NT2/D1 (cell line): ENCODE measurements at regions not wholly inside any gene's neighbourhood (a gene's known extent, or its start where the extent isn't known, plus 50 kb on each side); places are given as distances from the start of the nearest gene placed in this dataset.

Source experiments
- DNase-seq: peaks from one replicate; pipeline ENCODE4 v3.0.0-alpha.2; 2011; ENCODE audit warnings: low read depth, low spot score
- H3K27me3 ChIP-seq: 2 replicates; pipeline ENCODE4 v1.6.0; 2011; ENCODE audit warnings: mild to moderate bottlenecking; ENCODE audit not compliant: insufficient read length, insufficient read depth
- H3K36me3 ChIP-seq: 2 replicates; pipeline ENCODE4 v1.6.1; 2011; ENCODE audit warnings: mild to moderate bottlenecking, low read length, mixed read lengths; ENCODE audit not compliant: insufficient read depth, insufficient read length
- H3K4me1 ChIP-seq: 2 replicates; pipeline ENCODE4 v1.5.1; 2011; ENCODE audit not compliant: insufficient read depth, insufficient read length
- H3K4me3 ChIP-seq: 2 replicates; pipeline ENCODE4 v1.5.1; 2011; ENCODE audit warnings: low read depth; ENCODE audit not compliant: insufficient read length
- H3K9ac ChIP-seq: 2 replicates; pipeline ENCODE4 v1.6.0; 2011; ENCODE audit warnings: low read depth; ENCODE audit not compliant: insufficient read length
- H3K9me3 ChIP-seq: 2 replicates; pipeline ENCODE4 v1.5.1; 2011; ENCODE audit warnings: mild to moderate bottlenecking, low read length; ENCODE audit not compliant: insufficient read depth
- SUZ12 ChIP-seq: IDR thresholded peaks from 2 replicates; pipeline ENCODE4 v1.6.1; 2011; ENCODE audit not compliant: insufficient read length, insufficient read depth; ENCODE audit errors: extremely low read depth
- YY1 ChIP-seq: IDR thresholded peaks from 2 replicates; pipeline ENCODE4 v1.6.1; 2011; ENCODE audit not compliant: insufficient read length, insufficient read depth
- ZNF274 ChIP-seq: IDR thresholded peaks from 2 replicates; pipeline ENCODE4 v1.6.1; 2011; ENCODE audit warnings: mild to moderate bottlenecking, low read depth, low read length

GRCh38 chr5:135205632-135206349, 171.8 kb upstream of the PITX1 start:
- TF ChIP-seq ZNF274 (no peak), YY1 (no peak), SUZ12 (no peak)
- peaks cover 10% of the 10 kb centered on the region for H3K4me1 ChIP-seq
- no peaks in the 10 kb centered on the region for H3K36me3 ChIP-seq
- no peak overlapping the region for H3K4me3 ChIP-seq
- no peaks in the 10 kb centered on the region for H3K27me3 ChIP-seq
- DNase-seq: no peak
- peaks cover 19% of the 10 kb centered on the region for H3K9me3 ChIP-seq
- H3K9ac ChIP-seq: no peak overlapping the region

- no peak overlapping the region for H3K9ac ChIP-seq
- no peaks in the 10 kb centered on the region for H3K27me3 ChIP-seq
- H3K36me3 ChIP-seq: no peaks in the 10 kb centered on the region
- no peak for DNase-seq
- peaks cover 19% of the 10 kb centered on the region for H3K9me3 ChIP-seq
- TF ChIP-seq SUZ12: no peak
- no peak for TF ChIP-seq ZNF274
- TF ChIP-seq YY1: no peak
- no peak overlapping the region for H3K4me3 ChIP-seq
- peaks cover 7% of the 10 kb centered on the region for H3K4me1 ChIP-seq
Measured at GRCh38 chr5:135204151-135204600, 170.1 kb upstream of the PITX1 start.

GRCh38 chr5:135203593-135204036, 169.6 kb upstream of the PITX1 start:
- Histone ChIP-seq H3K36me3 (no peaks in the 10 kb centered on the region), H3K27me3 (no peaks in the 10 kb centered on the region), H3K9me3 (peaks cover 19% of the 10 kb centered on the region), H3K9ac (no peak overlapping the region), H3K4me3 (no peak overlapping the region), H3K4me1 (peaks cover 7% of the 10 kb centered on the region)
- TF ChIP-seq ZNF274 (no peak), SUZ12 (no peak), YY1 (no peak)
- no peak for DNase-seq

GRCh38 chr5:135203019-135203418, 169.0 kb upstream of the PITX1 start:
- H3K4me1 ChIP-seq: peaks cover 2% of the 10 kb centered on the region
- no peak overlapping the region for H3K9ac ChIP-seq
- no peak for DNase-seq
- TF ChIP-seq YY1 (no peak), ZNF274 (no peak), SUZ12 (no peak)
- H3K36me3 ChIP-seq: no peaks in the 10 kb centered on the region
- no peak overlapping the region for H3K4me3 ChIP-seq
- no peaks in the 10 kb centered on the region for H3K27me3 ChIP-seq
- H3K9me3 ChIP-seq: peaks cover 19% of the 10 kb centered on the region

- Histone ChIP-seq H3K36me3 (no peaks in the 10 kb centered on the region), H3K4me1 (no peaks in the 10 kb centered on the region), H3K4me3 (no peak overlapping the region), H3K27me3 (no peaks in the 10 kb centered on the region), H3K9ac (no peak overlapping the region), H3K9me3 (peaks cover 19% of the 10 kb centered on the region)
- no peak for DNase-seq
- TF ChIP-seq ZNF274 (no peak), SUZ12 (no peak), YY1 (no peak)
Measured at GRCh38 chr5:135199919-135200318, 165.9 kb upstream of the PITX1 start.

GRCh38 chr5:135196483-135196882, 162.5 kb upstream of the PITX1 start:
- H3K9ac ChIP-seq: no peak overlapping the region
- H3K36me3 ChIP-seq: no peaks in the 10 kb centered on the region
- no peak overlapping the region for H3K4me3 ChIP-seq
- peaks cover 18% of the 10 kb centered on the region for H3K27me3 ChIP-seq
- H3K4me1 ChIP-seq: peaks cover 3% of the 10 kb centered on the region
- TF ChIP-seq YY1 (no peak), ZNF274 (no peak), SUZ12 (no peak)
- DNase-seq: no peak
- H3K9me3 ChIP-seq: no peaks in the 10 kb centered on the region

GRCh38 chr5:135195270-135195608, 161.2 kb upstream of the PITX1 start:
- Histone ChIP-seq H3K9me3 (no peaks in the 10 kb centered on the region), H3K4me1 (peaks cover 3% of the 10 kb centered on the region), H3K4me3 (no peak overlapping the region), H3K36me3 (no peaks in the 10 kb centered on the region), H3K27me3 (peaks cover 27% of the 10 kb centered on the region), H3K9ac (no peak overlapping the region)
- no peak for DNase-seq
- TF ChIP-seq ZNF274 (no peak), YY1 (no peak), SUZ12 (no peak)
